DOHH2 (cell line): ENCODE measurements at regions not wholly inside any gene's neighbourhood (a gene's known extent, or its start where the extent isn't known, plus 50 kb on each side); places are given as distances from the start of the nearest gene placed in this dataset.

ENCODE experiments used
- H3F3A ChIP-seq: fragments of 200-600 bp; sonication (generic), shearing (Covaris generic); 2 replicates; pipeline ENCODE4 v1.6.0; 2016; ENCODE audit warnings: antibody characterized with exemption, mild to moderate bottlenecking; ENCODE audit not compliant: control insufficient read depth, insufficient read depth
- H3K27ac ChIP-seq: fragments of 200-600 bp; sonication (generic); 2 replicates; pipeline ENCODE4 v1.5.1; 2014; ENCODE audit warnings: low read depth, mild to moderate bottlenecking, low read length, moderate library complexity
- H3K27me3 ChIP-seq: fragments of 200-600 bp; sonication (generic); 2 replicates; pipeline ENCODE4 v1.6.1; 2014; ENCODE audit warnings: mild to moderate bottlenecking, low read length, mixed read lengths; ENCODE audit not compliant: control insufficient read depth
- H3K36me3 ChIP-seq: fragments of 200-600 bp; sonication (generic); 2 replicates; pipeline ENCODE4 v1.6.1; 2014; ENCODE audit warnings: mild to moderate bottlenecking, low read length, moderate library complexity, mixed read lengths; ENCODE audit not compliant: control insufficient read depth
- H3K4me1 ChIP-seq: fragments of 200-600 bp; sonication (generic); 2 replicates; pipeline ENCODE4 v1.6.1; 2014; ENCODE audit warnings: mild to moderate bottlenecking, low read length, mixed read lengths; ENCODE audit not compliant: control insufficient read depth
- H3K4me2 ChIP-seq: fragments of 200-600 bp; sonication (generic); 2 replicates; pipeline ENCODE4 v1.6.0; 2014; ENCODE audit warnings: mild to moderate bottlenecking, low read length, moderate library complexity
- H3K4me3 ChIP-seq: fragments of 200-600 bp; sonication (generic); 2 replicates; pipeline ENCODE4 v1.5.1; 2014; ENCODE audit warnings: mild to moderate bottlenecking, low read length, mixed read lengths
- H3K79me2 ChIP-seq: fragments of 200-600 bp; sonication (generic); 2 replicates; pipeline ENCODE4 v1.6.1; 2014; ENCODE audit warnings: mild to moderate bottlenecking, low read length, mixed read lengths; ENCODE audit not compliant: control insufficient read depth
- H3K9me2 ChIP-seq: fragments of 200-600 bp; sonication (generic); replicated peaks from 2 replicates; pipeline ENCODE4 v1.6.1; 2014; ENCODE audit warnings: mild to moderate bottlenecking, low read length, mixed read lengths; ENCODE audit not compliant: control insufficient read depth
- H3K9me3 ChIP-seq: fragments of 200-600 bp; sonication (generic); 2 replicates; pipeline ENCODE4 v1.6.1; 2014; ENCODE audit warnings: antibody characterized with exemption, low read length, mixed read lengths; ENCODE audit not compliant: control insufficient read depth, insufficient read depth
- H4K20me1 ChIP-seq: fragments of 200-600 bp; sonication (generic); 2 replicates; pipeline ENCODE4 v1.6.0; 2014; ENCODE audit warnings: low read depth, mild to moderate bottlenecking, antibody characterized with exemption, low read length, moderate library complexity; ENCODE audit not compliant: control insufficient read depth, insufficient read depth
- EZH2phosphoT487 ChIP-seq: fragments of 200-600 bp; sonication (generic); IDR thresholded peaks from 2 replicates; pipeline ENCODE4 v1.6.1; 2017; ENCODE audit warnings: borderline replicate concordance, mild to moderate bottlenecking, antibody characterized with exemption, low read length, moderate library complexity, mixed read lengths
- TF ChIP-seq, protein P1 (sequence below): fragments of 200-600 bp; sonication (generic); IDR thresholded peaks from one replicate; pipeline ENCODE4 v1.5.1; 2014; ENCODE audit warnings: antibody characterized with exemption, mild to moderate bottlenecking, low read depth, low read length; ENCODE audit not compliant: poor library complexity, severe bottlenecking

DNA sequence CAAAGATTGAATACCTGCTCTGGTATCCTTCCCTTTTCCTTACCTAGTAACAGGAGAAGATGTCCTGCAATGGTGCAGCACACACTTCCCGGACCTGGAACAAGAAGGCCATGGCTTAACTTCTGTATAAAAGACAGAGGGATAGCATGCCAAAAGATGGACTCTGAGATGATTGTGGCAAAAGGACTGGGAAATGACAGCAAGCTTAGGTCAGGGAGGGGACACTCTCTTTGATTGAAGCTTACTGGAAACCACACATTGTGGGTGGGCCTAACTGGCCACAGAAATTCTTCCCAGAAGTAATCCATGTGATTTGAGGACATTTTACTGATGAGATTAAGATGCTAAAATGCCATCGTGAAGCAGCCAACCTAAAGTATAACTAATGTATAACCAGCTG is 71.0 kb upstream of the OTUD4 start:
- Histone ChIP-seq H3K36me3 (no peaks in the 10 kb centered on the region), H3K27me3 (no peaks in the 10 kb centered on the region), H3F3A (no peaks in the 10 kb centered on the region), H3K4me3 (no peak overlapping the region), H3K9me2 (no peaks in the 10 kb centered on the region), H4K20me1 (no peaks in the 10 kb centered on the region), H3K79me2 (no peaks in the 10 kb centered on the region), H3K4me1 (no peaks in the 10 kb centered on the region), H3K9me3 (no peaks in the 10 kb centered on the region), H3K27ac (no peak overlapping the region), H3K4me2 (no peak overlapping the region)
- TF ChIP-seq, protein P1, sequence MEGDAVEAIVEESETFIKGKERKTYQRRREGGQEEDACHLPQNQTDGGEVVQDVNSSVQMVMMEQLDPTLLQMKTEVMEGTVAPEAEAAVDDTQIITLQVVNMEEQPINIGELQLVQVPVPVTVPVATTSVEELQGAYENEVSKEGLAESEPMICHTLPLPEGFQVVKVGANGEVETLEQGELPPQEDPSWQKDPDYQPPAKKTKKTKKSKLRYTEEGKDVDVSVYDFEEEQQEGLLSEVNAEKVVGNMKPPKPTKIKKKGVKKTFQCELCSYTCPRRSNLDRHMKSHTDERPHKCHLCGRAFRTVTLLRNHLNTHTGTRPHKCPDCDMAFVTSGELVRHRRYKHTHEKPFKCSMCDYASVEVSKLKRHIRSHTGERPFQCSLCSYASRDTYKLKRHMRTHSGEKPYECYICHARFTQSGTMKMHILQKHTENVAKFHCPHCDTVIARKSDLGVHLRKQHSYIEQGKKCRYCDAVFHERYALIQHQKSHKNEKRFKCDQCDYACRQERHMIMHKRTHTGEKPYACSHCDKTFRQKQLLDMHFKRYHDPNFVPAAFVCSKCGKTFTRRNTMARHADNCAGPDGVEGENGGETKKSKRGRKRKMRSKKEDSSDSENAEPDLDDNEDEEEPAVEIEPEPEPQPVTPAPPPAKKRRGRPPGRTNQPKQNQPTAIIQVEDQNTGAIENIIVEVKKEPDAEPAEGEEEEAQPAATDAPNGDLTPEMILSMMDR: no peak
- TF ChIP-seq EZH2phosphoT487: no peak

DNA sequence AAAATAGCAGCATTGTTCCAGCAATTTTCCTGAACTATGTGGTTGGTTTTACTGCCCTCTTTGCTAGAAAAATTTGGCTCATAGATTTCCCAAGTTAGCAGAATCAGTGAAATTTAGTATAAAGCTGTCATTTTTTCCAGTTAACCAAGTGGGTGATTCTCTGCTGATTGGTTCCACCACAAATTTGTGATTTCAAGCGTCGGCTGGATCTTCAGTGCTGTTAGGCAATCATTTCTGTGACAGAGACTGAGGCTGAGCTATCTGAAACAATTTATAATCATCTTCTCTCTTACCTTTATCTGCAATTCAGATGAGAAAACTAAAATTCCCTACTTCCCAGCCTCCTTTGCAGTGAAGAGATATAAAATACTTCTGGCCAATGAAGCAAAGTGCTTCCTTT is 68.6 kb upstream of the OTUD4 start:
- Histone ChIP-seq H3K36me3 (no peaks in the 10 kb centered on the region), H3K9me3 (no peaks in the 10 kb centered on the region), H3K4me3 (no peak overlapping the region), H3K9me2 (no peaks in the 10 kb centered on the region), H3K4me2 (no peak overlapping the region), H3K4me1 (no peaks in the 10 kb centered on the region), H3K27ac (no peak overlapping the region), H3K79me2 (no peaks in the 10 kb centered on the region), H4K20me1 (no peaks in the 10 kb centered on the region), H3K27me3 (no peaks in the 10 kb centered on the region), H3F3A (no peaks in the 10 kb centered on the region)
- no peak for TF ChIP-seq EZH2phosphoT487
- TF ChIP-seq, protein P1: no peak

DNA sequence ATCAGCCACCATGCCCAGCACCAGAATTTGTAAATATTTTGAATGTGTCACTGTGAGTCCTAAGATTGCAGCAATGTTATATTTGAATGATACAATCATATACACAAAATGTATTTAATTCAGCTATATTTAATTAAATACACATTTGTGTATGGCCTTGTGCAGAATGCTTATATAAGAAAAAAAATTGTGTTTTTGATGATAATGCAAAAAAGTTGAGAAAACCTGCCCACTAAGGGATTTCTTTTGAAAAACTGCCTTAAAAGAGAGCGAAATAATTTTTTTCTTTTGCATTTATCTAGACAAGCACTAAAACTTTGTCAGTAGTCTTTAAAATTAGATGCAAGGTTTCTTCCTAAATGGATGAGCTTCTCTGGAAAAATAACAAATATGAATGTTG is 68.1 kb upstream of the OTUD4 start:
- Histone ChIP-seq H3K27me3 (no peaks in the 10 kb centered on the region), H3K36me3 (no peaks in the 10 kb centered on the region), H3K79me2 (no peaks in the 10 kb centered on the region), H3K9me3 (no peaks in the 10 kb centered on the region), H3K9me2 (no peaks in the 10 kb centered on the region), H4K20me1 (no peaks in the 10 kb centered on the region), H3K4me3 (no peak overlapping the region), H3K27ac (no peak overlapping the region), H3F3A (no peaks in the 10 kb centered on the region), H3K4me1 (no peaks in the 10 kb centered on the region), H3K4me2 (no peak overlapping the region)
- TF ChIP-seq, protein P1: no peak
- TF ChIP-seq EZH2phosphoT487: no peak
